ENCODE measurements at regions not wholly inside any gene's neighbourhood (a gene's known extent, or its start where the extent isn't known, plus 50 kb on each side); places are given as distances from the start of the nearest gene placed in this dataset.

DNA sequence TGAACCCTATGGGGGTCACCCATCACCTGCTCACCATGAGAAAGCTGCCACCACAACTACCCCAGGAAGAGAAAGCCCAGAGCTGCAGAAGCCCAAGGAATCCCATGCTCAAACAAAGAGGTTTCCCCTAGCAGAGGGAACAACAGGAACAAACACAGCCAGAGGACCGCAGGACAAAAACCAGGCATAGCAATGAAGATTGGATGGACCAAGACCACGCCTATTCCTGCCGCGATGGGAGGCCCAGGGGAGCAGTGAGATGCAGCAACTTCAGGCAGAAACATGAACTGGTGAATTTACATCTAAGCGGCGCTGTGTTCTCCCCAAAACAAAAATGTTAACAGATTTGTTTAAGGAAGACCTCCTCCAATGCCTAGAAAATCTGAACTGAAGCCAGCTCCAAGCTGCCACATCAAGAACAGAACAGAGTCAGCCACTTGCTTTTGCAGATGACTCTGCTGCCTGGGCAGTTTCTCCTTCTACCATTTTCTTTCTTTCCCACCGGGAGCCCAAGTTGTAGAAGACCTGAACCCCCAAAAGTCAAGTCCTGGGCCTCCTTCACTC lies 134.2 kb upstream of the NEBL start:
- no peaks in the 10 kb centered on the region for H3K27me3 ChIP-seq (ENCODE audit: insufficient read depth, low read length)
- no peaks in the 10 kb centered on the region for H3K36me3 ChIP-seq (ENCODE audit: insufficient read depth, low read depth, low read length)
- H3K9me3 ChIP-seq (ENCODE audit: insufficient read depth, low read depth, low read length), result no peaks in the 10 kb centered on the region; the same call in 1 of the 2 replicates
- H3K27ac ChIP-seq (ENCODE audit: low read length), result no peak overlapping the region
- H3K4me1 ChIP-seq (ENCODE audit: insufficient read depth, low read length), result no peaks in the 10 kb centered on the region
- no peak overlapping the region for H3K9ac ChIP-seq (ENCODE audit: low read depth, low read length)
- no peak overlapping the region for H3K4me3 ChIP-seq (ENCODE audit: low read length)

DNA sequence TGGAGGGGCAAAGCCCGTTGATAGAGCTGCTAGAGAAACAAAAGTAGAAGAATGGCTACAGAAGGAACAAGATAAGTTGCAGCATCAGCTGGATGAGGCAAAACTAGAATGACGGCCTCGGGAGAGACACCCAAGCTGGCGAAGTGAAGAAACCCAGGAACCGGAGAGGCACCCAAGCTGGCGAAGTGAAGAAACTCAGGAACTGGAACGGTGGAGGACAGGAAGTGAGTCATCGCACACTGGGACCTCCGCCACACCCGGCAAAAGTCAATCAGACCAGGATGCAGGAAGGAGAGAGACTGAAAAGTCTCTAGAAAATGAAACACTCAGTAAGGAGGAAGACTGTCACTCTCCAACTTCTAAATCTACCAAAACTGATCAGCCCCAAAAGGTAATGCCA lies 133.0 kb upstream of the NEBL start:
- Histone ChIP-seq H3K36me3 (ENCODE audit: insufficient read depth, low read depth, low read length) (no peaks in the 10 kb centered on the region), H3K9me3 (ENCODE audit: insufficient read depth, low read depth, low read length) (no peaks in the 10 kb centered on the region; the same call in 1 of the 2 replicates), H3K4me3 (ENCODE audit: low read length) (no peak overlapping the region), H3K27me3 (ENCODE audit: insufficient read depth, low read length) (no peaks in the 10 kb centered on the region), H3K27ac (ENCODE audit: low read length) (no peak overlapping the region), H3K9ac (ENCODE audit: low read depth, low read length) (no peak overlapping the region), H3K4me1 (ENCODE audit: insufficient read depth, low read length) (no peaks in the 10 kb centered on the region)

DNA sequence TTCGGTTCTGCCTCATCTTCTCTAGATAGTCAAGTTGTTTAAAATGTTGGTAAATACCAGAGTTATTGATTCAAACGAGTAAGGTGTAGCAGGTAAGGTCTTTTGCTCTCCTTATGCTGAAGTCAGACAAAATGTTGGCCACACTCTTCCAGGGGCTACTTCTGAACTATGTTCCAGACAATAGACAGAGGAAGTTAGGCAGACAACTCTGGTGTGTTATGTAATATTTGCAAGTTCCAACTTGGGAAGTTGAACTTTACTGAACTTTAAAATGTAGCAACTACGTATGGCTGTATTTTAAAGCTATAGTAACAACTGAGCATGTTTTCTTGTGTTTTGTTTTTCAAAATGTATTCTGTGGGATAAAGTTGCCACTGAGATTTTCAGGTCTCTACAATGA lies 125.7 kb upstream of the NEBL start:
- H3K4me1 ChIP-seq (ENCODE audit: insufficient read depth, low read length), result no peaks in the 10 kb centered on the region
- no peak overlapping the region for H3K27ac ChIP-seq (ENCODE audit: low read length)
- no peak overlapping the region for H3K4me3 ChIP-seq (ENCODE audit: low read length)
- no peak overlapping the region for H3K9ac ChIP-seq (ENCODE audit: low read depth, low read length)
- no peaks in the 10 kb centered on the region for H3K36me3 ChIP-seq (ENCODE audit: insufficient read depth, low read depth, low read length)
- no peaks in the 10 kb centered on the region for H3K9me3 ChIP-seq (ENCODE audit: insufficient read depth, low read depth, low read length)
- no peaks in the 10 kb centered on the region for H3K27me3 ChIP-seq (ENCODE audit: insufficient read depth, low read length)

DNA sequence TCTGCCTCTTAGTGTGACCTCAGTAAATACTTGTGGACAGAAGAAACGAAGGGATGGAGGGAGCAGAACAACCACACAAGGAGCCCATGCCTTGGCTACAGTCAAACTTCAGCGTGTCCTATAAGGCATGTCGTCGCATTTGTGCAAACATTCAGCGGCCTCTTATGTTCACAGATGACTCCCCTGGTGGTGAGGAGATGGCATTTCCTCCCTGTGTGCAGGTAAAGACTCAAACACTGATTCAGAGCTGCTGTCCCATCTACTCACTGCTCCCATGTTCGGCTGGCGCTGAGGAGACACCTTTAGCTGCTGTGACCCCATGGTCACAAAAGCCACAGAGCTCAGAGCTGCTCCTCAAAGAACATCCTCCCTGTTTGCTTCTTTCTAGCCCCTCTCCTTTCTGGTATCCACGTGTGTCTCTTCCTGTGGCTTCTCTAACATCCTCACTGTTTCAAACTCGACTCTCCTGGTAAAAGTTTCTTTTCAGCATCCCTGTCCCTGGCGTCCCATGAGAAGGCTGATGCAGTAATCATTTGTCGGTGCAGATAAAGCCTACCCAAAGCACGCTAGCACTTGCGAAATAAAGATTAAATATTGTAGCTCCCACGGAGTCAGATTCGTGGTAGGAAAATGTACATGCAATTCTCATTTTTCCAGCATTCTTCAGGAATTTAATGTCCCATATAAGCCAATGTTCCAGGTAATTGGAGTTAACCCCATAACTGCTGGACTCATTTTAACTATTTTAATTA lies 124.9 kb upstream of the NEBL start:
- Histone ChIP-seq H3K4me1 (ENCODE audit: insufficient read depth, low read length) (no peaks in the 10 kb centered on the region), H3K27me3 (ENCODE audit: insufficient read depth, low read length) (no peaks in the 10 kb centered on the region), H3K9ac (ENCODE audit: low read depth, low read length) (no peak overlapping the region), H3K27ac (ENCODE audit: low read length) (no peak overlapping the region), H3K9me3 (ENCODE audit: insufficient read depth, low read depth, low read length) (no peaks in the 10 kb centered on the region), H3K4me3 (ENCODE audit: low read length) (no peak overlapping the region), H3K36me3 (ENCODE audit: insufficient read depth, low read depth, low read length) (no peaks in the 10 kb centered on the region)

DNA sequence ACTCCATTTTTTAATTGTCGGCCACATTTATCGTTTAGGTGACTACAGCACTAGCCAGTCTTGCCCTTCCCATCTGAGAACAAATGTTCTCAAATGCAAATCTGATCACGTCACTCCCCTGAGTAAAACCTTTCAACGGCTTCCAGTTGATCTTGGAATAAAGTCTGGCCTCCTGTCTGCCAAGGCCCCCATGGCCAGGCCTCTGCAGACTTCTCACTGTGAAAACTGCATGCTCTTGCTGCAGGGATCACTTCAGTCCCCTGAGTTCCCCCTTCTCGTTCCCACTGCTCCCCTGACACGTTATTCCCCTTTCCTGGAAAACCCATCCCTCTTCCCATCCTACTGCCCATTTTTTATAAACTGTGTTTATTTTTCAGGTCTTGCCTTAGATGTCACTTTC lies 124.1 kb upstream of the NEBL start:
- Histone ChIP-seq H3K27ac (ENCODE audit: low read length) (no peak overlapping the region), H3K4me1 (ENCODE audit: insufficient read depth, low read length) (no peaks in the 10 kb centered on the region), H3K9me3 (ENCODE audit: insufficient read depth, low read depth, low read length) (no peaks in the 10 kb centered on the region), H3K9ac (ENCODE audit: low read depth, low read length) (no peak overlapping the region), H3K4me3 (ENCODE audit: low read length) (no peak overlapping the region), H3K36me3 (ENCODE audit: insufficient read depth, low read depth, low read length) (no peaks in the 10 kb centered on the region), H3K27me3 (ENCODE audit: insufficient read depth, low read length) (no peaks in the 10 kb centered on the region)

- H3K4me3 ChIP-seq (ENCODE audit: low read length), result no peak overlapping the region
- no peaks in the 10 kb centered on the region for H3K36me3 ChIP-seq (ENCODE audit: insufficient read depth, low read depth, low read length)
These were observed 123.4 kb upstream of the NEBL start for GRCh38 chr10:21020545-21020944.

GRCh38 chr10:21019436-21019835 lies 122.3 kb upstream of the NEBL start:
- Histone ChIP-seq H3K27ac (ENCODE audit: low read length) (no peak overlapping the region), H3K9ac (ENCODE audit: low read depth, low read length) (no peak overlapping the region), H3K4me1 (ENCODE audit: insufficient read depth, low read length) (no peaks in the 10 kb centered on the region), H3K9me3 (ENCODE audit: insufficient read depth, low read depth, low read length) (no peaks in the 10 kb centered on the region), H3K27me3 (ENCODE audit: insufficient read depth, low read length) (no peaks in the 10 kb centered on the region), H3K36me3 (ENCODE audit: insufficient read depth, low read depth, low read length) (no peaks in the 10 kb centered on the region), H3K4me3 (ENCODE audit: low read length) (no peak overlapping the region)

More at GRCh38 chr10:21020545-21020944, 123.4 kb upstream of the NEBL start:
- Histone ChIP-seq H3K4me1 (ENCODE audit: insufficient read depth, low read length) (no peaks in the 10 kb centered on the region), H3K27ac (ENCODE audit: low read length) (no peak overlapping the region), H3K27me3 (ENCODE audit: insufficient read depth, low read length) (no peaks in the 10 kb centered on the region), H3K9ac (ENCODE audit: low read depth, low read length) (no peak overlapping the region), H3K9me3 (ENCODE audit: insufficient read depth, low read depth, low read length) (no peaks in the 10 kb centered on the region)

DNA sequence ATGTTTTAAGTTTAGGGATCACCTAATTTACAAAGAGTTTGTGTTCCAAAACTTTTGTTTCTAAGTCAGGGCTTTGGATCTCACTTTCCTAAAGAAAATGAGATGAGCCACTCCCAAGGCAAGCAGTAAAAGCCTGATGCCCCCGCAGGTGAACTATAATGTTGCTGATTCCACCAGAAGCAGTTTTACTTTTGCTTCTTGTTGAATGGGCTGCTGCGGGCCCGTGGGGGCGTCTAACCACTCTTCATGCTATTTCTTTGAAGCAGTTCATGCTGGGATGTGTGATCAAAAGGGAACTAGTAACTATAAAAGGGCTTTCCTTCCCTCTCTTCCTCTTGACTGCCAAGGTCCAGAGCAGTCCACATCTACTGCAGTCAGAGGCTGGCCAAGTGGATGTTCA lies 118.7 kb upstream of the NEBL start:
- no peak overlapping the region for H3K27ac ChIP-seq (ENCODE audit: low read length)
- H3K9me3 ChIP-seq (ENCODE audit: insufficient read depth, low read depth, low read length), result no peaks in the 10 kb centered on the region
- H3K27me3 ChIP-seq (ENCODE audit: insufficient read depth, low read length), result no peaks in the 10 kb centered on the region
- H3K9ac ChIP-seq (ENCODE audit: low read depth, low read length), result no peak overlapping the region
- H3K36me3 ChIP-seq (ENCODE audit: insufficient read depth, low read depth, low read length), result no peaks in the 10 kb centered on the region
- H3K4me1 ChIP-seq (ENCODE audit: insufficient read depth, low read length), result no peaks in the 10 kb centered on the region
- no peak overlapping the region for H3K4me3 ChIP-seq (ENCODE audit: low read length)

DNA sequence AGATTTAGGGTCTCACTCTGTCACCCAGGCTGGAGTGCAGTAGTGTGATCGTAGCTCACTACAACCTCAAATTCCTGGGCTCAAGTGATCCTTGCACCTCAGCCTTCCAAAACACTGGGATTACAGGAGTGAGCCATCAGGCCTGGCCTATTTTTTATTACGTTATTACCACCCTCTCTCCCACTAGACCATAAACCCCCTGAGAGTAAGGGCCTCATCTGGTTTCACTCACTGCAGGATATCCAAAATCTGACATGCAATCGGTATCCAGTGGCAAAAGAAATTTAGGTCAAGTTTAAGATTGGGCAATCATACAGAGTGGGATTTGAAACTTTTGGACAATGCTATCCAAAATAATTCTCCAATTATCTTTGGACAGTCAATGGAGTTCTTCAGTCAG lies 117.0 kb upstream of the NEBL start:
- Histone ChIP-seq H3K27me3 (ENCODE audit: insufficient read depth, low read length) (no peaks in the 10 kb centered on the region), H3K36me3 (ENCODE audit: insufficient read depth, low read depth, low read length) (no peaks in the 10 kb centered on the region), H3K4me1 (ENCODE audit: insufficient read depth, low read length) (no peaks in the 10 kb centered on the region), H3K9me3 (ENCODE audit: insufficient read depth, low read depth, low read length) (no peaks in the 10 kb centered on the region), H3K27ac (ENCODE audit: low read length) (no peak overlapping the region), H3K9ac (ENCODE audit: low read depth, low read length) (no peak overlapping the region), H3K4me3 (ENCODE audit: low read length) (no peak overlapping the region)

- Histone ChIP-seq H3K9ac (ENCODE audit: low read depth, low read length) (no peak overlapping the region), H3K27ac (ENCODE audit: low read length) (no peak overlapping the region), H3K36me3 (ENCODE audit: insufficient read depth, low read depth, low read length) (no peaks in the 10 kb centered on the region), H3K4me3 (ENCODE audit: low read length) (no peak overlapping the region), H3K9me3 (ENCODE audit: insufficient read depth, low read depth, low read length) (no peaks in the 10 kb centered on the region), H3K4me1 (ENCODE audit: insufficient read depth, low read length) (no peaks in the 10 kb centered on the region), H3K27me3 (ENCODE audit: insufficient read depth, low read length) (no peaks in the 10 kb centered on the region)
These were observed 114.4 kb upstream of the NEBL start for GRCh38 chr10:21011433-21012018.

- no peaks in the 10 kb centered on the region for H3K4me1 ChIP-seq (ENCODE audit: insufficient read depth, low read length)
- no peaks in the 10 kb centered on the region for H3K9me3 ChIP-seq (ENCODE audit: insufficient read depth, low read depth, low read length)
- no peaks in the 10 kb centered on the region for H3K36me3 ChIP-seq (ENCODE audit: insufficient read depth, low read depth, low read length)
- no peaks in the 10 kb centered on the region for H3K27me3 ChIP-seq (ENCODE audit: insufficient read depth, low read length)
- H3K27ac ChIP-seq (ENCODE audit: low read length), result no peak overlapping the region
- H3K4me3 ChIP-seq (ENCODE audit: low read length), result no peak overlapping the region
- H3K9ac ChIP-seq (ENCODE audit: low read depth, low read length), result no peak overlapping the region
These were observed 113.5 kb upstream of the NEBL start for GRCh38 chr10:21010615-21011014.

- no peaks in the 10 kb centered on the region for H3K9me3 ChIP-seq (ENCODE audit: insufficient read depth, low read depth, low read length)
- H3K4me1 ChIP-seq (ENCODE audit: insufficient read depth, low read length), result no peaks in the 10 kb centered on the region
- no peaks in the 10 kb centered on the region for H3K27me3 ChIP-seq (ENCODE audit: insufficient read depth, low read length)
- H3K9ac ChIP-seq (ENCODE audit: low read depth, low read length), result no peak overlapping the region
- H3K36me3 ChIP-seq (ENCODE audit: insufficient read depth, low read depth, low read length), result no peaks in the 10 kb centered on the region
- H3K4me3 ChIP-seq (ENCODE audit: low read length), result no peak overlapping the region
- no peak overlapping the region for H3K27ac ChIP-seq (ENCODE audit: low read length)
These were observed 106.2 kb upstream of the NEBL start for GRCh38 chr10:21003240-21003822.

Data from iPS-20b (cell line).